ENCODE measurements at regions not wholly inside any gene's neighbourhood (a gene's known extent, or its start where the extent isn't known, plus 50 kb on each side); places are given as distances from the start of the nearest gene placed in this dataset.

- Histone ChIP-seq H3K4me2 (ENCODE audit: low read length) (no peak overlapping the region), H2AFZ (ENCODE audit: low read length) (no peak overlapping the region), H3F3A (ENCODE audit: insufficient read depth, low read length) (no peaks in the 10 kb centered on the region), H3K9me2 (ENCODE audit: low read depth, low read length) (no peaks in the 10 kb centered on the region), H3K9me3 (ENCODE audit: low read length) (no peaks in the 10 kb centered on the region), H3K36me3 (ENCODE audit: insufficient read depth, low read length) (no peaks in the 10 kb centered on the region), H3K27me3 (ENCODE audit: insufficient read depth, low read length) (no peaks in the 10 kb centered on the region), H3K4me1 (ENCODE audit: insufficient read depth, low read length, severe bottlenecking) (no peaks in the 10 kb centered on the region), H3K79me2 (ENCODE audit: insufficient read depth, low read length) (no peaks in the 10 kb centered on the region), H3K4me3 (ENCODE audit: low read depth, low read length, poor library complexity, severe bottlenecking) (no peak overlapping the region), H4K20me1 (ENCODE audit: insufficient read depth, low read length) (no peaks in the 10 kb centered on the region), H3K9ac (ENCODE audit: low read length) (no peak overlapping the region), H3K27ac (ENCODE audit: low read depth, low read length, poor library complexity, severe bottlenecking) (no peak overlapping the region)
- TF ChIP-seq EZH2 (IDR thresholded peaks at IDR 0.05; ENCODE audit: borderline replicate concordance, low read length) (no peak), CTCF (IDR thresholded peaks at IDR 0.05; ENCODE audit: low read length) (no peak)
These were observed 329.0 kb downstream of the GJA1 start for GRCh38 chr6:121764493-121764892.

DNA sequence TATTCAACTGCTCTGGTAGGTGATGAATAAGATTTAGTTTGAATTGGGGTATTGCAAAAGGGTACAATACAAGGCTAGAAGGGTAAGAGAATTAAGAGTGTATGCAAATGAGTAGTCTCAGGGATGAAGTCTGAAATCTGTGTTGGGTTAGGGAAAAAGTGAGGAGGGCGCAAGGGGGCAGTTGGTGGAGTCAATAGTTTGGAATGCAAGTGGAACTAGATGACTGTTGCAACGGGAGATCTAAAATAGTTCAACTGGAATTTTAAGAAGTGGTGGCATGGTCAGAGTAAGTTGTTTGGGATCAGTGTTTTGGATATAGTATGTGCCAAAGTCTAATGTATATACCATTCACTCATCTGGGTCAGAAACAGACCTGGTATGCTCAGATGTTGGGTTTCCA lies 329.6 kb downstream of the GJA1 start:
- no peaks in the 10 kb centered on the region for H3F3A ChIP-seq (ENCODE audit: insufficient read depth, low read length)

DNA sequence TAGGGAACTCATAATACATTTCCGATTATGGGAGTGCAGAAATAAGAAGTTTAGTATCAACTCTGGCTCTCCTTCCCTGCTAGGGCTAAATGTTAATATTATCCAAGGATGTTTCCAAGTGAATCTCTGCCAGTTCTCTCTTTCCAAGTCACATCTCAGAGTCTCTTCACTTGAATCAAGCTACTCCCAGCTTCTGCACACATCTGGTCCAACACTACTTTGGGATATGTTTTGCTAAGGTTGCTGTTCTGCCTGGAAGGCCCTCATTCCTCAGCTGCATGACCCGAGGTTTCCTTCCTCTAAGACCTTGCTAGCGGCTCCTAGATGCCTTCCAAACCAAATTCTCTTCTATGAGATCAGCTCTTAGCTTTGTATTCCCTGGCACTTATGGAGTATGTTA lies 331.8 kb downstream of the GJA1 start:
- no peaks in the 10 kb centered on the region for H4K20me1 ChIP-seq (ENCODE audit: insufficient read depth, low read length)
- no peaks in the 10 kb centered on the region for H3F3A ChIP-seq (ENCODE audit: insufficient read depth, low read length)

More for the DNA sequence above, 329.6 kb downstream of the GJA1 start:
- H3K9me2 ChIP-seq (ENCODE audit: low read depth, low read length), result no peaks in the 10 kb centered on the region
- no peak overlapping the region for H3K27ac ChIP-seq (ENCODE audit: low read depth, low read length, poor library complexity, severe bottlenecking)
- no peaks in the 10 kb centered on the region for H4K20me1 ChIP-seq (ENCODE audit: insufficient read depth, low read length)
- H3K36me3 ChIP-seq (ENCODE audit: insufficient read depth, low read length), result no peaks in the 10 kb centered on the region
- H3K4me3 ChIP-seq (ENCODE audit: low read depth, low read length, poor library complexity, severe bottlenecking), result no peak overlapping the region
- H3K4me1 ChIP-seq (ENCODE audit: insufficient read depth, low read length, severe bottlenecking), result no peaks in the 10 kb centered on the region
- no peaks in the 10 kb centered on the region for H3K27me3 ChIP-seq (ENCODE audit: insufficient read depth, low read length)
- no peaks in the 10 kb centered on the region for H3K79me2 ChIP-seq (ENCODE audit: insufficient read depth, low read length)
- H3K9ac ChIP-seq (ENCODE audit: low read length), result no peak overlapping the region
- H2AFZ ChIP-seq (ENCODE audit: low read length), result no peak overlapping the region
- H3K9me3 ChIP-seq (ENCODE audit: low read length), result no peaks in the 10 kb centered on the region
- H3K4me2 ChIP-seq (ENCODE audit: low read length), result no peak overlapping the region
- TF ChIP-seq CTCF (IDR thresholded peaks at IDR 0.05; ENCODE audit: low read length) (no peak), EZH2 (IDR thresholded peaks at IDR 0.05; ENCODE audit: borderline replicate concordance, low read length) (no peak)

More for the DNA sequence above, 331.8 kb downstream of the GJA1 start:
- no peak overlapping the region for H3K4me2 ChIP-seq (ENCODE audit: low read length)
- no peaks in the 10 kb centered on the region for H3K79me2 ChIP-seq (ENCODE audit: insufficient read depth, low read length)
- no peak overlapping the region for H3K9ac ChIP-seq (ENCODE audit: low read length)
- H3K27ac ChIP-seq (ENCODE audit: low read depth, low read length, poor library complexity, severe bottlenecking), result no peak overlapping the region
- no peak overlapping the region for H2AFZ ChIP-seq (ENCODE audit: low read length)
- H3K9me3 ChIP-seq (ENCODE audit: low read length), result no peaks in the 10 kb centered on the region
- H3K4me3 ChIP-seq (ENCODE audit: low read depth, low read length, poor library complexity, severe bottlenecking), result no peak overlapping the region
- no peaks in the 10 kb centered on the region for H3K9me2 ChIP-seq (ENCODE audit: low read depth, low read length)
- H3K36me3 ChIP-seq (ENCODE audit: insufficient read depth, low read length), result no peaks in the 10 kb centered on the region
- no peak for TF ChIP-seq CTCF (IDR thresholded peaks at IDR 0.05; ENCODE audit: low read length)
- TF ChIP-seq EZH2 (IDR thresholded peaks at IDR 0.05; ENCODE audit: borderline replicate concordance, low read length), result no peak
- H3K4me1 ChIP-seq (ENCODE audit: insufficient read depth, low read length, severe bottlenecking), result no peaks in the 10 kb centered on the region
- H3K27me3 ChIP-seq (ENCODE audit: insufficient read depth, low read length), result no peaks in the 10 kb centered on the region

All from OCI-LY1 (cell line).